Chondrocyte (in vitro differentiated cells): ENCODE measurements at regions not wholly inside any gene's neighbourhood (a gene's known extent, or its start where the extent isn't known, plus 50 kb on each side); places are given as distances from the start of the nearest gene placed in this dataset.

Experiments used
- DNase-seq: peaks from one replicate; pipeline ENCODE4 v3.0.0; 2021; ENCODE audit warnings: mixed read lengths, low spot score
- H3K27ac Mint-ChIP-seq: one replicate; pipeline ENCODE4 v1.8.0; 2021; ENCODE audit warnings: mild to moderate bottlenecking, moderate library complexity, mixed read lengths; ENCODE audit not compliant: unreplicated experiment
- H3K27me3 Mint-ChIP-seq: 2 replicates; pipeline ENCODE4 v1.8.0; 2021; ENCODE audit warnings: low read depth, mixed read lengths
- H3K36me3 Mint-ChIP-seq: 2 replicates; pipeline ENCODE4 v1.8.0; 2021; ENCODE audit warnings: low read depth, mixed read lengths
- H3K4me1 Mint-ChIP-seq: 2 replicates; pipeline ENCODE4 v1.8.0; 2021; ENCODE audit warnings: low read depth, mild to moderate bottlenecking, mixed read lengths
- H3K4me3 Mint-ChIP-seq: one replicate; pipeline ENCODE4 v1.8.0; 2021; ENCODE audit warnings: mild to moderate bottlenecking, moderate library complexity, mixed read lengths; ENCODE audit not compliant: unreplicated experiment
- H3K9me3 Mint-ChIP-seq: 2 replicates; pipeline ENCODE4 v1.8.0; 2021; ENCODE audit warnings: low read depth, mixed read lengths
- TF ChIP-seq, protein P1 (sequence below): fragments of 200-600 bp; sonication (generic); IDR thresholded peaks from 2 replicates; pipeline ENCODE4 v1.5.0; 2021; ENCODE audit warnings: antibody characterized with exemption, mild to moderate bottlenecking, moderate library complexity

GRCh38 chr2:186269536-186269935 lies 216.5 kb upstream of the ZC3H15 start:
- no peak for DNase-seq
- H3K27ac Mint-ChIP-seq = no peak overlapping the region
- no peak overlapping the region for H3K4me3 Mint-ChIP-seq
- peaks cover 3% of the 10 kb centered on the region for H3K36me3 Mint-ChIP-seq
- H3K9me3 Mint-ChIP-seq = peaks cover 24% of the 10 kb centered on the region
- TF ChIP-seq, protein P1, sequence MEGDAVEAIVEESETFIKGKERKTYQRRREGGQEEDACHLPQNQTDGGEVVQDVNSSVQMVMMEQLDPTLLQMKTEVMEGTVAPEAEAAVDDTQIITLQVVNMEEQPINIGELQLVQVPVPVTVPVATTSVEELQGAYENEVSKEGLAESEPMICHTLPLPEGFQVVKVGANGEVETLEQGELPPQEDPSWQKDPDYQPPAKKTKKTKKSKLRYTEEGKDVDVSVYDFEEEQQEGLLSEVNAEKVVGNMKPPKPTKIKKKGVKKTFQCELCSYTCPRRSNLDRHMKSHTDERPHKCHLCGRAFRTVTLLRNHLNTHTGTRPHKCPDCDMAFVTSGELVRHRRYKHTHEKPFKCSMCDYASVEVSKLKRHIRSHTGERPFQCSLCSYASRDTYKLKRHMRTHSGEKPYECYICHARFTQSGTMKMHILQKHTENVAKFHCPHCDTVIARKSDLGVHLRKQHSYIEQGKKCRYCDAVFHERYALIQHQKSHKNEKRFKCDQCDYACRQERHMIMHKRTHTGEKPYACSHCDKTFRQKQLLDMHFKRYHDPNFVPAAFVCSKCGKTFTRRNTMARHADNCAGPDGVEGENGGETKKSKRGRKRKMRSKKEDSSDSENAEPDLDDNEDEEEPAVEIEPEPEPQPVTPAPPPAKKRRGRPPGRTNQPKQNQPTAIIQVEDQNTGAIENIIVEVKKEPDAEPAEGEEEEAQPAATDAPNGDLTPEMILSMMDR = no peak
- no peaks in the 10 kb centered on the region for H3K4me1 Mint-ChIP-seq
- H3K27me3 Mint-ChIP-seq = no peaks in the 10 kb centered on the region

DNA sequence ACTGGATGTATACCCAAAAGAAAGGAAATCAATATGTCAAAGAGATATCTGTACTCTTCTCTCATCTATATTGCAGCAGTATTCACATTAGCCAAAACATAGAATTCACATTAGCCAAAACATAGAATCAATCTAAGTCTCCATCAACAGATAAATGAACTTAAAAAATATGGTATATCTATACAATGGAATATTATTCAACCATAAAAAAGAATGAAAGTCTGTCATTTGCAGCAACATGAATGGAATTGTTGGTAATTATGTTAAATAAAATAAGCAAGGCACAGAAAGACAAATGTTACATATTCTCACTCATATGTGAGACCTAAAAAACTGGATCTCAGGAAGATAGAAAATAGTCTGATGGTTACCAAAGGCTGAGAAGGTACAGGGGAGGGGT lies 212.1 kb upstream of the ZC3H15 start:
- TF ChIP-seq, protein P1 = no peak
- no peak overlapping the region for H3K27ac Mint-ChIP-seq
- peaks cover 9% of the 10 kb centered on the region for H3K4me1 Mint-ChIP-seq
- no peaks in the 10 kb centered on the region for H3K36me3 Mint-ChIP-seq
- no peaks in the 10 kb centered on the region for H3K27me3 Mint-ChIP-seq
- H3K4me3 Mint-ChIP-seq = no peak overlapping the region
- DNase-seq = no peak
- H3K9me3 Mint-ChIP-seq = peaks cover 6% of the 10 kb centered on the region

- H3K27ac Mint-ChIP-seq = no peak overlapping the region
- TF ChIP-seq, protein P1 = no peak
- H3K9me3 Mint-ChIP-seq = peaks cover 13% of the 10 kb centered on the region
- DNase-seq = no peak
- no peak overlapping the region for H3K4me3 Mint-ChIP-seq
- H3K27me3 Mint-ChIP-seq = no peaks in the 10 kb centered on the region
- peaks cover 9% of the 10 kb centered on the region for H3K4me1 Mint-ChIP-seq
- peaks cover under 1% of the 10 kb centered on the region for H3K36me3 Mint-ChIP-seq
These were observed 211.0 kb upstream of the ZC3H15 start for GRCh38 chr2:186274936-186275575.

- H3K36me3 Mint-ChIP-seq = peaks cover 8% of the 10 kb centered on the region
- no peak for DNase-seq
- peaks cover 9% of the 10 kb centered on the region for H3K4me1 Mint-ChIP-seq
- H3K4me3 Mint-ChIP-seq = no peak overlapping the region
- H3K9me3 Mint-ChIP-seq = peaks cover 25% of the 10 kb centered on the region
- TF ChIP-seq, protein P1 = no peak
- no peaks in the 10 kb centered on the region for H3K27me3 Mint-ChIP-seq
- no peak overlapping the region for H3K27ac Mint-ChIP-seq
These were observed 209.2 kb upstream of the ZC3H15 start for GRCh38 chr2:186276909-186277308.

GRCh38 chr2:186281726-186282125 lies 204.3 kb upstream of the ZC3H15 start:
- peaks cover 8% of the 10 kb centered on the region for H3K36me3 Mint-ChIP-seq
- no peak overlapping the region for H3K27ac Mint-ChIP-seq
- no peak overlapping the region for H3K4me3 Mint-ChIP-seq
- TF ChIP-seq, protein P1 = no peak
- DNase-seq = no peak
- H3K27me3 Mint-ChIP-seq = no peaks in the 10 kb centered on the region
- peaks cover 4% of the 10 kb centered on the region for H3K4me1 Mint-ChIP-seq
- H3K9me3 Mint-ChIP-seq = peaks cover 19% of the 10 kb centered on the region
